HCT116 (cell line): ENCODE measurements at regions not wholly inside any gene's neighbourhood (a gene's known extent, or its start where the extent isn't known, plus 50 kb on each side); places are given as distances from the start of the nearest gene placed in this dataset.

Source experiments
- ATAC-seq: fragments of 200-7000 bp; cut with Tn5 transposase; 2 replicates; pipeline ENCODE4 v1.9.1; 2020; ENCODE audit warnings: mild to moderate bottlenecking, moderate library complexity
- BruUV-seq: library from RNA; stranded (reverse); fragments of 400-500 nt; replicated peaks from 2 replicates; lab custom pipeline; 2021; lab: Mats Ljungman, UMichigan
- CTCF ChIA-PET: fragments of 300-600 bp; sonication (Branson Sonifier 250); formaldehyde crosslinking; loops from one replicate; lab custom pipeline; 2021; ENCODE audit warnings: antibody characterized with exemption; lab: Charles Lee
- POLR2A ChIA-PET: fragments of 300-600, 350-600 bp; sonication (Branson Sonifier 250); formaldehyde crosslinking; loops from one replicate; lab custom pipeline; 2021; ENCODE audit warnings: antibody characterized with exemption; lab: Charles Lee
- RAD21 ChIA-PET, 2 experiments: fragments of 300-600 bp; sonication (Branson Sonifier 250); formaldehyde crosslinking; loops; one replicate each; lab custom pipeline; 2023; ENCODE audit warnings: low total read pairs in 2 of 2; ENCODE audit not compliant: uncharacterized antibody in 2 of 2, unreplicated experiment in 2 of 2, low non-redundant PET in 1 of 2; lab: Charles Lee
- DNase-seq: peaks from one replicate; pipeline ENCODE4 v3.0.0-alpha.2; 2010; ENCODE audit warnings: low read depth, low spot score
- H2AFZ ChIP-seq: fragments of 200-600 bp; shearing (Covaris generic), sonication (generic); 2 replicates; pipeline ENCODE4 v1.6.1; 2017; ENCODE audit warnings: low read depth, mixed run types, mixed read lengths, antibody characterized with exemption, low read length; ENCODE audit not compliant: poor library complexity, severe bottlenecking
- H3K27ac ChIP-seq: 2 replicates; pipeline ENCODE4 v1.5.1; 2012; ENCODE audit warnings: low read depth, low read length
- H3K27me3 ChIP-seq: fragments of 200-600 bp; sonication (generic); 2 replicates; pipeline ENCODE4 v1.6.1; 2016; ENCODE audit warnings: mixed run types, low read length, mixed read lengths; ENCODE audit not compliant: insufficient read depth
- H3K36me3 ChIP-seq, 2 experiments: fragments of 200-500 bp in 1 of 2; fragments of 200-600 bp in 1 of 2; sonication (Bioruptor generic) in 1 of 2; sonication (generic) in 1 of 2; 2 replicates each; pipeline versions ENCODE4 v1.5.1 to v1.6.1; 2014 to 2016; ENCODE audit warnings: low read length in 2 of 2, inconsistent platforms in 1 of 2, mixed read lengths in 1 of 2, mixed run types in 1 of 2; ENCODE audit not compliant: insufficient read depth in 2 of 2, control insufficient read depth in 1 of 2
- H3K4me1 ChIP-seq, 2 experiments: fragments of 200-600 bp in 1 of 2; sonication (generic) in 1 of 2; 2 replicates each; pipeline versions ENCODE4 v1.5.1 to v1.6.1; 2012 to 2017; ENCODE audit warnings: low read length in 2 of 2, inconsistent platforms in 1 of 2, mild to moderate bottlenecking in 1 of 2, mixed read lengths in 1 of 2, mixed run types in 1 of 2, moderate library complexity in 1 of 2; ENCODE audit not compliant: insufficient read depth in 2 of 2, control insufficient read depth in 1 of 2
- H3K4me2 ChIP-seq: fragments of 200-600 bp; sonication (generic); 2 replicates; pipeline ENCODE4 v1.6.1; 2017; ENCODE audit warnings: mixed run types, low read length, mixed read lengths
- H3K4me3 ChIP-seq, 2 experiments: fragments of 200-600 bp in 1 of 2; sonication (generic) in 1 of 2; replicated peaks in 1 of 2; 2 replicates each; pipeline ENCODE4 v1.5.1; 2011 to 2016; ENCODE audit warnings: low read length in 2 of 2, control low read depth in 1 of 2, low read depth in 1 of 2, mild to moderate bottlenecking in 1 of 2, mixed read lengths in 1 of 2, mixed run types in 1 of 2
- H3K79me2 ChIP-seq: fragments of 200-600 bp; sonication (generic); 2 replicates; pipeline ENCODE4 v1.6.1; 2017; ENCODE audit warnings: mild to moderate bottlenecking, mixed run types, low read length, moderate library complexity, mixed read lengths; ENCODE audit not compliant: insufficient read depth
- H3K9ac ChIP-seq: fragments of 200-600 bp; sonication (generic); 2 replicates; pipeline ENCODE4 v1.6.1; 2016; ENCODE audit warnings: low read length, mixed read lengths
- H3K9me2 ChIP-seq: fragments of 200-600 bp; sonication (generic), shearing (Covaris generic); 2 replicates; pipeline ENCODE4 v1.6.1; 2017; ENCODE audit warnings: mixed run types, mild to moderate bottlenecking, moderate library complexity; ENCODE audit not compliant: insufficient read depth
- H3K9me3 ChIP-seq, 2 experiments: fragments of 200-500 bp in 1 of 2; fragments of 200-600 bp in 1 of 2; sonication (Bioruptor generic) in 1 of 2; sonication (generic) in 1 of 2; 2 replicates each; pipeline ENCODE4 v1.6.1; 2014 to 2017; ENCODE audit warnings: low read length in 2 of 2, mixed read lengths in 2 of 2, inconsistent platforms in 1 of 2, low read depth in 1 of 2, mild to moderate bottlenecking in 1 of 2, mixed run types in 1 of 2, moderate library complexity in 1 of 2; ENCODE audit not compliant: control insufficient read depth in 1 of 2, insufficient read depth in 1 of 2
- H4K20me1 ChIP-seq: fragments of 200-600 bp; sonication (generic), shearing (Covaris generic); 2 replicates; pipeline ENCODE4 v1.6.1; 2017; ENCODE audit warnings: mixed run types, mild to moderate bottlenecking, moderate library complexity; ENCODE audit not compliant: insufficient read depth
- ATF3 ChIP-seq: IDR thresholded peaks from 2 replicates; pipeline ENCODE4 v1.6.1; 2012
- CTCF ChIP-seq, 3 experiments: fragments of 200-600 bp in 1 of 3; sonication (generic) in 1 of 3; IDR thresholded peaks in 2 of 3; conservative IDR thresholded peaks in 1 of 3; 2 replicates each; pipeline ENCODE4 v1.5.1; 2012 to 2017; ENCODE audit warnings: low read depth in 2 of 3, low read length in 2 of 3, antibody characterized with exemption in 1 of 3, borderline replicate concordance in 1 of 3, control low read depth in 1 of 3, mild to moderate bottlenecking in 1 of 3, mixed read lengths in 1 of 3, mixed run types in 1 of 3, moderate library complexity in 1 of 3; ENCODE audit not compliant: insufficient read depth in 1 of 3
- ELF1 ChIP-seq: IDR thresholded peaks from 2 replicates; pipeline ENCODE4 v1.6.1; 2012; ENCODE audit warnings: low read depth, borderline replicate concordance
- FOSL1 ChIP-seq: IDR thresholded peaks from 2 replicates; pipeline ENCODE4 v1.6.1; 2012; ENCODE audit warnings: low read depth
- POLR2A ChIP-seq: IDR thresholded peaks from 2 replicates; pipeline ENCODE4 v1.7.0; 2011; ENCODE audit warnings: borderline replicate concordance; ENCODE audit not compliant: insufficient read depth, insufficient read length; ENCODE audit errors: extremely low read depth
- POLR2AphosphoS5 ChIP-seq: IDR thresholded peaks from 2 replicates; pipeline ENCODE4 v1.6.1; 2011; ENCODE audit warnings: mild to moderate bottlenecking, low read depth, low read length, moderate library complexity
- SIN3A ChIP-seq: IDR thresholded peaks from 2 replicates; pipeline ENCODE4 v1.6.1; 2012; ENCODE audit warnings: low read depth
- TCF7L2 ChIP-seq: IDR thresholded peaks from 2 replicates; pipeline ENCODE4 v1.7.0; 2011; ENCODE audit warnings: borderline replicate concordance, inconsistent platforms; ENCODE audit not compliant: insufficient read depth, insufficient read length; ENCODE audit errors: extremely low read depth
- ZFX ChIP-seq: fragments of 450-650 bp; IDR thresholded peaks from 2 replicates; pipeline ENCODE4 v1.6.1; 2017
- ZNF274 ChIP-seq: fragments of 200-500 bp; sonication (Bioruptor generic); IDR thresholded peaks from 2 replicates; pipeline ENCODE4 v1.6.1; 2014; ENCODE audit warnings: mild to moderate bottlenecking, low read depth, low read length, inconsistent platforms
- intact Hi-C: fragments of 100-400 bp; cut with micrococcal nuclease; formaldehyde crosslinking; loops from 2 replicates; pipeline ENCODE4 v1.10.0; 2022

DNA sequence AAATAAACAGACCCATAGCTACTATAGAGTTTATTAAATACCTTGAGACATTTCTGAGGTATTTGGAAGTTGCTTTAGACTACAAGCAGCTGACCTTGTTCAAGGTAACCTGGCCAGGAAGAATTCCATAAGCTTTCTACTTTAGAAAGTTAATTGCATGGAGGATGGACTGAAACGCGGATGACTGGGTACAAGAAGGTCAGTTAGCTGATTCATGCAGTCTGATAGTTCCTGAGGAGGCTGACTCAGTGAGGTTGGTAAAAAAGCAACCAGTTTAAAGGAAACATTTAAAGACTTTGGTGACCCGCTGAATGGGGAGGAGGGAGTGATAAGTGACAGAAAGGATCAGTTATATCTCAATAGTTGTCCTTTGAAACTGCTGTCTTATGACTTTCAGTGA is 670.1 kb upstream of the CDH9 start:
- no peak overlapping the region for H3K4me2 ChIP-seq
- ChIA-PET POLR2A (no interaction called here), RAD21 (no interaction called here), CTCF (no interaction called here)
- no peak for ATAC-seq
- no peaks in the 10 kb centered on the region for H3K79me2 ChIP-seq
- H3K4me3 ChIP-seq, result no peak overlapping the region
- H2AFZ ChIP-seq, result no peak overlapping the region
- TF ChIP-seq TCF7L2 (peak; percentile 72), POLR2A (no peak)
- TF ChIP-seq, all 23 proteins: peak for 1
- DNase-seq, result no peak
- no peak overlapping the region for H3K27ac ChIP-seq
- no peaks in the 10 kb centered on the region for H4K20me1 ChIP-seq
- no peak overlapping the region for H3K9ac ChIP-seq
- intact Hi-C loops, result no loop called here
- no peaks in the 10 kb centered on the region for H3K4me1 ChIP-seq
- no peaks in the 10 kb centered on the region for H3K36me3 ChIP-seq
- BruUV-seq, result no TSS peak
- H3K27me3 ChIP-seq, result no peaks in the 10 kb centered on the region
- H3K9me2 ChIP-seq, result no peaks in the 10 kb centered on the region
- peaks cover 14 to 17% of the 10 kb centered on the region in 2 experiments; a peak in 2 of 4 replicates for H3K9me3 ChIP-seq

- ChIA-PET CTCF (no interaction called here), RAD21 (no interaction called here), POLR2A (no interaction called here)
- Histone ChIP-seq H3K27ac (no peak overlapping the region), H3K27me3 (no peaks in the 10 kb centered on the region), H3K4me2 (no peak overlapping the region), H3K4me3 (no peak overlapping the region), H3K36me3 (no peaks in the 10 kb centered on the region), H3K4me1 (no peaks in the 10 kb centered on the region), H3K9me3 (peaks cover 15 to 23% of the 10 kb centered on the region in 2 experiments; a peak in 2 of 4 replicates), H4K20me1 (no peaks in the 10 kb centered on the region), H2AFZ (no peak overlapping the region), H3K9me2 (no peaks in the 10 kb centered on the region), H3K9ac (no peak overlapping the region), H3K79me2 (no peaks in the 10 kb centered on the region)
- intact Hi-C loops, result no loop called here
- no peak for DNase-seq
- TF ChIP-seq SIN3A, result no peak
- no peak for ATAC-seq
- no TSS peak for BruUV-seq
These were observed 668.4 kb upstream of the CDH9 start for GRCh38 chr5:27706832-27707231.

- BruUV-seq, result no TSS peak
- Histone ChIP-seq H3K9me2 (no peaks in the 10 kb centered on the region), H4K20me1 (no peaks in the 10 kb centered on the region; the same call in 1 of the 2 replicates), H3K27ac (no peak overlapping the region), H3K4me2 (no peak overlapping the region), H3K27me3 (no peaks in the 10 kb centered on the region), H3K4me3 (no peak overlapping the region), H3K9ac (no peak overlapping the region), H3K79me2 (no peaks in the 10 kb centered on the region), H2AFZ (no peak overlapping the region), H3K36me3 (no peaks in the 10 kb centered on the region), H3K4me1 (no peaks in the 10 kb centered on the region), H3K9me3 (peaks cover 15 to 23% of the 10 kb centered on the region in 2 experiments; a peak in 2 of 4 replicates)
- ChIA-PET POLR2A (no interaction called here), RAD21 (no interaction called here), CTCF (no interaction called here)
- DNase-seq (no peak), ATAC-seq (no peak)
- no peak for TF ChIP-seq ZFX
- TF ChIP-seq POLR2AphosphoS5, result no peak
- TF ChIP-seq ATF3, result no peak
- no peak for TF ChIP-seq CTCF (IDR thresholded peaks at IDR 0.05 in 2 of 3, conservative IDR thresholded peaks at IDR 0.05 in 1 of 3; ENCODE audit: borderline replicate concordance in 1 of 3, insufficient read depth in 1 of 3, low read depth in 2 of 3, low read length in 2 of 3)
- no peak for TF ChIP-seq FOSL1
- TF ChIP-seq ZNF274, result no peak
- no peak for TF ChIP-seq ELF1
- intact Hi-C loops, result no loop called here
These were observed 667.3 kb upstream of the CDH9 start for GRCh38 chr5:27705661-27706060.
